ENCODE measurements at regions not wholly inside any gene's neighbourhood (a gene's known extent, or its start where the extent isn't known, plus 50 kb on each side); places are given as distances from the start of the nearest gene placed in this dataset.

DNA sequence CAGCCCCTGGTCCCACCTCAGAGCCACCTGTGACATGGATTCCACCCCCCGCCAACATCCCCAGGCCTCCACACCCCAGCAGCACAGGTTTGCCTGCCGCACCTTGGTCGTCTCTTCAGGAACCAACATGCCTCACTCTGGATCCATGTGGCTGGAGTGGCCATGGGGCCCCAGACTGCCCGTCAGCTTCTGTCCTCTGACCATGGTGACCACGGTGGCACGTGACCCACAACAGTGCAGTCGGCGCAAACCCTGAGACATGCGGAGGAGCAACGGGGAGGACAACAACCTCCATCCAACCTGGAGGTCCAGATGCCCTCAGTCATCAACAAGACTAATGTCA is 85.6 kb downstream of the ANKRD60 start:
- TF ChIP-seq EP300 (IDR thresholded peaks at IDR 0.05; ENCODE audit: borderline replicate concordance in 1 of 2, low read depth in 2 of 2, low read length in 2 of 2), result no peak
- TF ChIP-seq EZH2 (IDR thresholded peaks at IDR 0.05; ENCODE audit: low read depth, low read length, severe bottlenecking), result no peak
- TF ChIP-seq POLR2A (IDR thresholded peaks at IDR 0.05; ENCODE audit: control extremely low read depth in 1 of 2, low read depth in 2 of 2, low read length in 2 of 2), result no peak
- TF ChIP-seq, protein P1, sequence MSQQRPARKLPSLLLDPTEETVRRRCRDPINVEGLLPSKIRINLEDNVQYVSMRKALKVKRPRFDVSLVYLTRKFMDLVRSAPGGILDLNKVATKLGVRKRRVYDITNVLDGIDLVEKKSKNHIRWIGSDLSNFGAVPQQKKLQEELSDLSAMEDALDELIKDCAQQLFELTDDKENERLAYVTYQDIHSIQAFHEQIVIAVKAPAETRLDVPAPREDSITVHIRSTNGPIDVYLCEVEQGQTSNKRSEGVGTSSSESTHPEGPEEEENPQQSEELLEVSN (IDR thresholded peaks at IDR 0.05), result no peak
- no peak for TF ChIP-seq RBBP5 (IDR thresholded peaks at IDR 0.05; ENCODE audit: borderline replicate concordance, low read depth, low read length)

Measured in H1 (cell line).